RWPE2 (cell line): ENCODE measurements at regions not wholly inside any gene's neighbourhood (a gene's known extent, or its start where the extent isn't known, plus 50 kb on each side); places are given as distances from the start of the nearest gene placed in this dataset.
A peak's percentile ranks its signal among the peaks of the same experiment; 100 is the strongest.

ENCODE experiments used
- ATAC-seq: fragments of 200-7000 bp; cut with Tn5 transposase; 3 replicates; pipeline ENCODE4 v1.9.1; 2021; ENCODE audit warnings: low read depth
- DNase-seq: peaks from one replicate; pipeline ENCODE4 v3.0.0-alpha.2; 2020; ENCODE audit warnings: low spot score
- H3K27ac ChIP-seq: fragments of 450-650 bp; 2 replicates; pipeline ENCODE4 v1.5.1; 2017; ENCODE audit warnings: mild to moderate bottlenecking; ENCODE audit not compliant: poor library complexity, severe bottlenecking
- H3K27me3 ChIP-seq: fragments of 250-450 bp; sonication (Bioruptor Pico); 2 replicates; pipeline ENCODE4 v1.5.1; 2021; ENCODE audit warnings: mild to moderate bottlenecking, moderate library complexity; ENCODE audit not compliant: insufficient read depth, poor library complexity, severe bottlenecking
- H3K36me3 ChIP-seq: fragments of 250-450 bp; sonication (Bioruptor Pico); 2 replicates; pipeline ENCODE4 v1.5.1; 2020; ENCODE audit warnings: low read depth, mild to moderate bottlenecking, moderate library complexity
- H3K4me1 ChIP-seq: fragments of 250-450 bp; sonication (Bioruptor Pico); 2 replicates; pipeline ENCODE4 v1.5.1; 2021; ENCODE audit warnings: mild to moderate bottlenecking, moderate library complexity; ENCODE audit not compliant: insufficient read depth, poor library complexity, severe bottlenecking
- H3K4me3 ChIP-seq: fragments of 250-450 bp; sonication (Bioruptor Pico); 2 replicates; pipeline ENCODE4 v1.5.1; 2021; ENCODE audit warnings: mild to moderate bottlenecking, moderate library complexity; ENCODE audit not compliant: severe bottlenecking
- H3K9me3 ChIP-seq: fragments of 250-450 bp; sonication (Bioruptor Pico); 2 replicates; pipeline ENCODE4 v1.5.1; 2021; ENCODE audit warnings: mild to moderate bottlenecking, moderate library complexity; ENCODE audit not compliant: severe bottlenecking
- CTCF ChIP-seq: fragments of 450-650 bp; IDR thresholded peaks from one replicate; pipeline ENCODE4 v1.5.1; 2017; ENCODE audit warnings: mild to moderate bottlenecking, moderate library complexity; ENCODE audit not compliant: poor library complexity, severe bottlenecking

GRCh38 chr13:76470991-76471390 is 415.2 kb downstream of the KCTD12 start:
- Histone ChIP-seq H3K27ac (no peak overlapping the region), H3K4me3 (no peak overlapping the region), H3K27me3 (no peaks in the 10 kb centered on the region), H3K9me3 (no peaks in the 10 kb centered on the region), H3K4me1 (no peaks in the 10 kb centered on the region), H3K36me3 (no peaks in the 10 kb centered on the region)
- TF ChIP-seq CTCF, result no peak
- DNase-seq (no peak), ATAC-seq (no peak)

DNA sequence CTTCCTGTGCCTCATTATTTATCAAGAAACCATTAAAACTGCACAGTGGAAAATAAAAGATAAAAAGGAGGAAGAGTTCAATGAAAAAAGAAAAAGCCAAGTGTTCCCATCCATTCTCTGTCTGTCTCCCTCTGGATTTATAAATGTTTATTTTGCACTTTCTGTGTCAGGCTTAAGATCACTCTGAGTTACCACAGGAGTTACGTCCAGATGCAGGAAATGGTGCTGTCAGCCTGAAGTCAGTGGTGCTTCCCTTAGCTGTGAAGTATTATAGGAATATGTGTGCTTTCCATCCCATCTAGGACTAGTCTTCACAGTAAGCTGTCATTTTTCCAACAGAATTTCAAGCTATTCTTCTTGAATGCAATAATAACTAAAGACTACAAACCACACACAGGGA is 420.2 kb downstream of the KCTD12 start:
- ATAC-seq (no peak), DNase-seq (no peak)
- Histone ChIP-seq H3K9me3 (no peaks in the 10 kb centered on the region), H3K27me3 (no peaks in the 10 kb centered on the region), H3K27ac (no peak overlapping the region), H3K36me3 (no peaks in the 10 kb centered on the region), H3K4me1 (peaks cover 3% of the 10 kb centered on the region), H3K4me3 (no peak overlapping the region)
- no peak for TF ChIP-seq CTCF

DNA sequence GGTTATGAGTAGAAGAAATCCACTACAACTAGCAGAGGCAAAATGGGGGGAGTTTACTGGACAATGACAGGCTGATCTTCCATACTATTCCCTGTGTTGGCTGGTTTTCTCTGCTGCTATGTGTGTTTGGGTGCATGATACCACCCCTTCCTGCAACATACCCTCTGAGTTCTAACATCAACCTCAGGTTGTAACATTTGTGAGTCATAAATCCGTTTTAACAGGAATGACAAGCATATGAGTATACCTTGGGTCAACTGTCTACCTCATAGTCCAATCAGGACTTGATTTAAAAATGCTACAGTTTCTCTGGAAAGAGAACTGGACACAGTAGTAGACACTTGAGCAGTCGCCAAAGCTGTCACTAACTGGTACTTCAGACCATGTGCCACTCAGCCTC is 422.9 kb downstream of the KCTD12 start:
- DNase-seq (no peak), ATAC-seq (peak; percentile 64)
- Histone ChIP-seq H3K9me3 (no peaks in the 10 kb centered on the region), H3K4me3 (no peak overlapping the region), H3K4me1 (peaks cover 3% of the 10 kb centered on the region), H3K36me3 (no peaks in the 10 kb centered on the region), H3K27me3 (no peaks in the 10 kb centered on the region), H3K27ac (no peak overlapping the region)
- no peak for TF ChIP-seq CTCF

- TF ChIP-seq CTCF, result no peak
- no peaks in the 10 kb centered on the region for H3K9me3 ChIP-seq
- no peaks in the 10 kb centered on the region for H3K36me3 ChIP-seq
- peaks cover 3% of the 10 kb centered on the region for H3K4me1 ChIP-seq
- no peaks in the 10 kb centered on the region for H3K27me3 ChIP-seq
- no peak overlapping the region for H3K27ac ChIP-seq
- DNase-seq (no peak), ATAC-seq (no peak)
- no peak overlapping the region for H3K4me3 ChIP-seq
These were observed 424.2 kb downstream of the KCTD12 start for GRCh38 chr13:76461999-76462398.

GRCh38 chr13:76461484-76461883 is 424.7 kb downstream of the KCTD12 start:
- no peaks in the 10 kb centered on the region for H3K27me3 ChIP-seq
- no peaks in the 10 kb centered on the region for H3K9me3 ChIP-seq
- ATAC-seq, result no peak
- no peak overlapping the region for H3K27ac ChIP-seq
- H3K4me1 ChIP-seq, result peaks cover 3% of the 10 kb centered on the region
- H3K36me3 ChIP-seq, result no peaks in the 10 kb centered on the region
- H3K4me3 ChIP-seq, result no peak overlapping the region
- DNase-seq, result no peak
- no peak for TF ChIP-seq CTCF
